ENCODE measurements at regions not wholly inside any gene's neighbourhood (a gene's known extent, or its start where the extent isn't known, plus 50 kb on each side); places are given as distances from the start of the nearest gene placed in this dataset.

DNA sequence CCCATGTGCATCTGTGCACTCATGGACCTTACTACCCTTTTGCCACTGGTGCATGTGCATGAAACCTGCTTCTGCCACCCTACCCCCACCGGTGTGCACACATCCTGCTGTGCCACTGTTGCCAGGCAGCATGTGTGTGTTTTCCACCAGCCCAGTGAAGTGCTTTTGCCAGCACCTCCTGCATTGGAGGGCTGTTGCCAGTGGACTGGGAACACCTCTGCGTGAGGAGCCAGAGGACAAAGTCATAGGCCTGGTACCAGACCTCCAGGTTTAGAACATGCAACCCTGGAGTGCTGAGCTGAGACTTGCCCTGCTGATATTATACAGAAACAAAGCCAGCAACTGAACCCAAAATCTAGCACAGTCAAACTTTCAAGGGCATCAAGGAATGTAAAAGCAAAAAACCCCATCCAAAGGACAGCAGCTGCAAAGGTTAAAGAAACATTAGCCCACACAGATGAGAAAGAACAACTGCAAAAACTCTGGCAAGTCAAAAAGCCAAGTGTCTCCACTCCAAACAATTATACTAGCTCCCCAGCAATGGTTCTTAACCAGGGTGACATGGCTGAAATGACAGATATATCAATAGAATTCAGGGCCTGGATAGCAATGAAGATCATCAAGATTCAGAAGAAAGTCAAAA is 70.6 kb upstream of the PTPN3 start:
- TF ChIP-seq, protein P1, sequence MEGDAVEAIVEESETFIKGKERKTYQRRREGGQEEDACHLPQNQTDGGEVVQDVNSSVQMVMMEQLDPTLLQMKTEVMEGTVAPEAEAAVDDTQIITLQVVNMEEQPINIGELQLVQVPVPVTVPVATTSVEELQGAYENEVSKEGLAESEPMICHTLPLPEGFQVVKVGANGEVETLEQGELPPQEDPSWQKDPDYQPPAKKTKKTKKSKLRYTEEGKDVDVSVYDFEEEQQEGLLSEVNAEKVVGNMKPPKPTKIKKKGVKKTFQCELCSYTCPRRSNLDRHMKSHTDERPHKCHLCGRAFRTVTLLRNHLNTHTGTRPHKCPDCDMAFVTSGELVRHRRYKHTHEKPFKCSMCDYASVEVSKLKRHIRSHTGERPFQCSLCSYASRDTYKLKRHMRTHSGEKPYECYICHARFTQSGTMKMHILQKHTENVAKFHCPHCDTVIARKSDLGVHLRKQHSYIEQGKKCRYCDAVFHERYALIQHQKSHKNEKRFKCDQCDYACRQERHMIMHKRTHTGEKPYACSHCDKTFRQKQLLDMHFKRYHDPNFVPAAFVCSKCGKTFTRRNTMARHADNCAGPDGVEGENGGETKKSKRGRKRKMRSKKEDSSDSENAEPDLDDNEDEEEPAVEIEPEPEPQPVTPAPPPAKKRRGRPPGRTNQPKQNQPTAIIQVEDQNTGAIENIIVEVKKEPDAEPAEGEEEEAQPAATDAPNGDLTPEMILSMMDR (conservative IDR thresholded peaks at IDR 0.05 in 1 of 2, IDR thresholded peaks at IDR 0.05 in 1 of 2; ENCODE audit: extremely low read depth in 1 of 2, insufficient read depth in 1 of 2, low read depth in 1 of 2, low read length in 2 of 2): no peak
- no peak for TF ChIP-seq EZH2 (IDR thresholded peaks at IDR 0.05; ENCODE audit: borderline replicate concordance, low read length)
